Left renal pelvis (tissue), 4 donors: ENCODE measurements at regions not wholly inside any gene's neighbourhood (a gene's known extent, or its start where the extent isn't known, plus 50 kb on each side); places are given as distances from the start of the nearest gene placed in this dataset.

Source experiments
- DNase-seq, 4 donors: peaks; one replicate each; pipeline ENCODE4 v3.0.0-alpha.2; 2013; ENCODE audit warnings: low read depth in 4 of 4, low spot score in 3 of 4

- no peak for DNase-seq
Observed at GRCh38 chr7:121473645-121474300, 77.7 kb upstream of the FAM3C start.

GRCh38 chr7:121466455-121466854 is 70.3 kb upstream of the FAM3C start:
- DNase-seq: no peak

GRCh38 chr7:121459148-121459547 is 63.0 kb upstream of the FAM3C start:
- DNase-seq: no peak

GRCh38 chr7:121456785-121457359 is 60.8 kb upstream of the FAM3C start:
- DNase-seq: no peak

GRCh38 chr7:121456015-121456414 is 59.9 kb upstream of the FAM3C start:
- no peak for DNase-seq

- no peak for DNase-seq
Observed at GRCh38 chr7:121452389-121452788, 56.3 kb upstream of the FAM3C start.

GRCh38 chr7:121451367-121452094 is 55.4 kb upstream of the FAM3C start:
- DNase-seq: no peak

- DNase-seq: no peak
Observed at GRCh38 chr7:121450631-121451198, 54.6 kb upstream of the FAM3C start.

- DNase-seq: no peak
Observed at GRCh38 chr7:121449735-121450240, 53.7 kb upstream of the FAM3C start.

- no peak for DNase-seq
Observed at GRCh38 chr7:121449329-121449728, 53.2 kb upstream of the FAM3C start.

- no peak for DNase-seq
Observed at GRCh38 chr7:121448429-121448828, 52.3 kb upstream of the FAM3C start.

GRCh38 chr7:121447911-121448300 is 51.8 kb upstream of the FAM3C start:
- DNase-seq: no peak

GRCh38 chr7:121447243-121447910 is 51.3 kb upstream of the FAM3C start:
- no peak for DNase-seq

- DNase-seq: no peak
Observed at GRCh38 chr7:121446526-121446925, 50.4 kb upstream of the FAM3C start.
